ENCODE measurements at regions not wholly inside any gene's neighbourhood (a gene's known extent, or its start where the extent isn't known, plus 50 kb on each side); places are given as distances from the start of the nearest gene placed in this dataset.

- no peaks in the 10 kb centered on the region for H3K9me3 ChIP-seq
- no peaks in the 10 kb centered on the region for H3K36me3 ChIP-seq
- no peak overlapping the region for H3K27ac ChIP-seq
- DNase-seq, result no peak
- intact Hi-C loops (cut with DNase I), result no loop called here
- no peak overlapping the region for H3K4me3 ChIP-seq
- no peaks in the 10 kb centered on the region for H3K27me3 ChIP-seq
- no peak for TF ChIP-seq CTCF (IDR thresholded peaks at IDR 0.05)
- TF ChIP-seq EP300 (IDR thresholded peaks at IDR 0.05), result no peak
- TF ChIP-seq POLR2A (IDR thresholded peaks at IDR 0.05), result no peak
- no peaks in the 10 kb centered on the region for H3K4me1 ChIP-seq (ENCODE audit: insufficient read depth)
Measured at GRCh38 chr6:2440516-2440915, 195.1 kb upstream of the GMDS start.

GRCh38 chr6:2439632-2440031 lies 194.2 kb upstream of the GMDS start:
- Histone ChIP-seq H3K36me3 (no peaks in the 10 kb centered on the region), H3K4me1 (ENCODE audit: insufficient read depth) (no peaks in the 10 kb centered on the region), H3K27me3 (no peaks in the 10 kb centered on the region), H3K9me3 (no peaks in the 10 kb centered on the region), H3K27ac (no peak overlapping the region), H3K4me3 (no peak overlapping the region)
- 92 to 95% (median 93%) methylated on average over 6 of the region's 6 CpGs for WGBS, 3 donors
- intact Hi-C loops (cut with DNase I), result no loop called here
- TF ChIP-seq EP300 (IDR thresholded peaks at IDR 0.05), result no peak
- no peak for TF ChIP-seq POLR2A (IDR thresholded peaks at IDR 0.05)
- no peak for DNase-seq

- intact Hi-C loops (cut with DNase I), result no loop called here
- TF ChIP-seq EP300 (IDR thresholded peaks at IDR 0.05), result no peak
- TF ChIP-seq CTCF (IDR thresholded peaks at IDR 0.05), result no peak
- no peak for TF ChIP-seq POLR2A (IDR thresholded peaks at IDR 0.05)
- H3K4me1 ChIP-seq (ENCODE audit: insufficient read depth), result no peaks in the 10 kb centered on the region
- H3K27ac ChIP-seq, result no peak overlapping the region
- no peaks in the 10 kb centered on the region for H3K9me3 ChIP-seq
- 92 to 97% (median 94%) methylated on average over 2 of the region's 2 CpGs for WGBS, 3 donors
- no peak for DNase-seq
- no peaks in the 10 kb centered on the region for H3K27me3 ChIP-seq
- no peaks in the 10 kb centered on the region for H3K36me3 ChIP-seq
- no peak overlapping the region for H3K4me3 ChIP-seq
Measured at GRCh38 chr6:2439082-2439481, 193.7 kb upstream of the GMDS start.

GRCh38 chr6:2436410-2437154 lies 191.2 kb upstream of the GMDS start:
- 94 to 96% (median 96%) methylated on average over 23 of the region's 23 CpGs for WGBS, 3 donors
- DNase-seq, result no peak
- Histone ChIP-seq H3K27ac (no peak overlapping the region), H3K9me3 (no peaks in the 10 kb centered on the region), H3K4me3 (no peak overlapping the region), H3K36me3 (no peaks in the 10 kb centered on the region), H3K4me1 (ENCODE audit: insufficient read depth) (no peaks in the 10 kb centered on the region), H3K27me3 (no peaks in the 10 kb centered on the region)
- intact Hi-C loops (cut with DNase I), result no loop called here
- no peak for TF ChIP-seq CTCF (IDR thresholded peaks at IDR 0.05)
- no peak for TF ChIP-seq EP300 (IDR thresholded peaks at IDR 0.05)
- TF ChIP-seq POLR2A (IDR thresholded peaks at IDR 0.05), result no peak

- DNase-seq, result no peak
- Histone ChIP-seq H3K4me1 (ENCODE audit: insufficient read depth) (no peaks in the 10 kb centered on the region), H3K9me3 (no peaks in the 10 kb centered on the region), H3K36me3 (no peaks in the 10 kb centered on the region), H3K4me3 (no peak overlapping the region), H3K27ac (no peak overlapping the region), H3K27me3 (no peaks in the 10 kb centered on the region)
- TF ChIP-seq CTCF (IDR thresholded peaks at IDR 0.05) (no peak), EP300 (IDR thresholded peaks at IDR 0.05) (no peak), POLR2A (IDR thresholded peaks at IDR 0.05) (no peak)
- intact Hi-C loops (cut with DNase I), result no loop called here
- WGBS, 3 donors, result 20 to 26% (median 26%) methylated on average over 9 of the region's 9 CpGs
Measured at GRCh38 chr6:2435323-2435722, 189.9 kb upstream of the GMDS start.
